ENCODE measurements at regions not wholly inside any gene's neighbourhood (a gene's known extent, or its start where the extent isn't known, plus 50 kb on each side); places are given as distances from the start of the nearest gene placed in this dataset.

DNA sequence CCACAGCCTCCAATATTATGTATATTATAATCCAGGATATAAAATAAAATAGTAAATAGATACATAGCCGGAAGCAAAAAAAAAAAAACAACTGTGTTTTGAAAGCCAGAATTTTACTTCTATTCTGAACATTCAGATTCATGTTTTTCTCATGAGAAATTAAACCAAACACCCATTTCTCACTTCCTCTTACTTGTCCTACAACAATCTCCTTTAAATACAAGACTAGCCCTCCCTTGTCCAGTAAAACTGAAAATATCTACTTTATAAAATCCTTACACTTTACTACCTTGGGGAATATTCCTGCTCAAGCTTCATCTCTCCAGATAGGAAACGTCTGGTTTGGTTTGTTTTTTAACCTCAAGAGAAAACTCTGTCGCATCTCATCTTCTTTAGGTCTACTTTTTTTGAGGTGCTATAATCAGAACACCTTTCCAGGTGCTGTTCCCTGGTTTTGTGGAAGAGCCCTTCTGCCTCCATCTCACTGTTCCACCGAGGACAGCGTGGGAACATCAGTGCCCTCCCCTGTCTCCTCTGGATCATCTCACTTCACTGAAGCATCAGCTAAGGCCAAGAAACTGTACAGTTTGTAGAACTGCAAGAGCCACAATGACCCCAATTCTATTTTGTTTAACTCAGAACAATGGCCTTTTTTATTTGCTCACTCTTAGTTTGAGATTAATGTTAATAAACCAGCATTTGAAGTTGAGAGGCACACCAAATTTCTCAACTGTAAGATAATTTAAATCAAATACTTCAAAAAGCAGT, 82.0 kb upstream of the ARHGAP32 start:
- H2BK120ac ChIP-seq (ENCODE audit: low read depth, low read length): no peak overlapping the region
- H3K18ac ChIP-seq (ENCODE audit: low read length): no peak overlapping the region
- no peak overlapping the region for H3K14ac ChIP-seq (ENCODE audit: low read length)
- no peak overlapping the region for H2BK5ac ChIP-seq (ENCODE audit: low read length)
- no peak overlapping the region for H3K27ac ChIP-seq (replicated peaks; ENCODE audit: low read length)
- no peak overlapping the region for H4K91ac ChIP-seq (ENCODE audit: low read depth, low read length, poor library complexity)
- peaks cover 0 to 19% of the 10 kb centered on the region in 2 donors for H3K36me3 ChIP-seq (replicated peaks in 1 of 2; ENCODE audit: control insufficient read depth in 2 of 2, insufficient read depth in 2 of 2, low read length in 2 of 2)
- H3K23ac ChIP-seq (ENCODE audit: low read depth, low read length, poor library complexity): no peak overlapping the region
- H3K27me3 ChIP-seq (ENCODE audit: control insufficient read depth in 3 of 3, insufficient read depth in 3 of 3, low read depth in 1 of 3, low read length in 3 of 3): no peaks in the 10 kb centered on the region
- no peak overlapping the region for H4K8ac ChIP-seq (ENCODE audit: low read depth, low read length)
- no peak overlapping the region for H2BK15ac ChIP-seq (ENCODE audit: low read length)
- peaks cover 0 to 4% of the 10 kb centered on the region in 2 donors for H3K4me1 ChIP-seq (ENCODE audit: control insufficient read depth in 2 of 2, insufficient read depth in 1 of 2, low read depth in 1 of 2, low read length in 2 of 2)
- no peak for DNase-seq (ENCODE audit: low spot score)
- H2AFZ ChIP-seq (ENCODE audit: low read length): no peak overlapping the region
- no peak overlapping the region for H3K4me3 ChIP-seq (ENCODE audit: low read length in 2 of 2)
- H2BK12ac ChIP-seq (ENCODE audit: low read length): no peak overlapping the region
- no CpG with 5 or more reads among the region's 5 CpGs for WGBS, 2 donors (ENCODE audit: extremely low coverage in 2 of 2, insufficient read length in 2 of 2, insufficient replicate concordance in 1 of 2)
- H3K79me1 ChIP-seq (ENCODE audit: low read depth, low read length): no peaks in the 10 kb centered on the region
- no peak overlapping the region for H2AK5ac ChIP-seq (ENCODE audit: low read depth, low read length)
- no peak overlapping the region for H3K4me2 ChIP-seq (ENCODE audit: insufficient read depth, low read length, poor library complexity, severe bottlenecking)
- H3K9me3 ChIP-seq (replicated peaks in 1 of 2; ENCODE audit: control insufficient read depth in 2 of 2, insufficient read depth in 1 of 2, low read depth in 1 of 2, low read length in 2 of 2): peaks cover 0 to 3% of the 10 kb centered on the region in 2 donors
- H3K9ac ChIP-seq (ENCODE audit: low read depth, low read length, poor library complexity): no peak overlapping the region
- no peak overlapping the region for H3K4ac ChIP-seq (ENCODE audit: low read length)

DNA sequence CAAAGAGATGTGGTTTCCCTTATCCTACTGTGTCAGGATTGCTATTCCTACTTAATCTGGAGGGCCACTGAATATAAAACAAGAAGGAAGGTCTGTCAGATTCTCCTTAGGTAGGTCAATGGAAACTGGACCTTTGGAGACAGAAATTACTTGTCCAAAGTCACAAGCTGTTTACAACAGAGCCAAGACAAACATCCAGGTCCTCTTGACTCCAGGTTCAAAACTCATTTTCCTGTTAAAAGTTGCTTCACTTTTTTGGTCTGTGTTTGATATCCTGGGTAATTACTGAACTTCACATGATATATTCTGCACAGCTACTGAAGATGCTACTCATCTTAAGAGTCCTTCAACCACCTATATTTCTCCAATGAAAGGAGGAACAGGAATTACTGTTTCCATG, 81.2 kb upstream of the ARHGAP32 start:
- no peak overlapping the region for H3K27ac ChIP-seq (replicated peaks; ENCODE audit: low read length)
- H2AFZ ChIP-seq (ENCODE audit: low read length): no peak overlapping the region
- peaks cover 0 to 3% of the 10 kb centered on the region in 2 donors for H3K9me3 ChIP-seq (replicated peaks in 1 of 2; ENCODE audit: control insufficient read depth in 2 of 2, insufficient read depth in 1 of 2, low read depth in 1 of 2, low read length in 2 of 2)
- no peak overlapping the region for H3K4me3 ChIP-seq (ENCODE audit: low read length in 2 of 2)
- no peak overlapping the region for H4K91ac ChIP-seq (ENCODE audit: low read depth, low read length, poor library complexity)
- H2BK15ac ChIP-seq (ENCODE audit: low read length): no peak overlapping the region
- H2BK5ac ChIP-seq (ENCODE audit: low read length): no peak overlapping the region
- no peak overlapping the region for H3K18ac ChIP-seq (ENCODE audit: low read length)
- DNase-seq (ENCODE audit: low spot score): no peak
- no peaks in the 10 kb centered on the region for H3K79me1 ChIP-seq (ENCODE audit: low read depth, low read length)
- no peak overlapping the region for H2BK12ac ChIP-seq (ENCODE audit: low read length)
- H2AK5ac ChIP-seq (ENCODE audit: low read depth, low read length): no peak overlapping the region
- H4K8ac ChIP-seq (ENCODE audit: low read depth, low read length): no peak overlapping the region
- peaks cover 0 to 4% of the 10 kb centered on the region in 2 donors for H3K4me1 ChIP-seq (ENCODE audit: control insufficient read depth in 2 of 2, insufficient read depth in 1 of 2, low read depth in 1 of 2, low read length in 2 of 2)
- no peak overlapping the region for H3K4ac ChIP-seq (ENCODE audit: low read length)
- no peaks in the 10 kb centered on the region for H3K27me3 ChIP-seq (ENCODE audit: control insufficient read depth in 3 of 3, insufficient read depth in 3 of 3, low read depth in 1 of 3, low read length in 3 of 3)
- H2BK120ac ChIP-seq (ENCODE audit: low read depth, low read length): no peak overlapping the region
- no peak overlapping the region for H3K4me2 ChIP-seq (ENCODE audit: insufficient read depth, low read length, poor library complexity, severe bottlenecking)
- peaks cover 0 to 19% of the 10 kb centered on the region in 2 donors for H3K36me3 ChIP-seq (replicated peaks in 1 of 2; ENCODE audit: control insufficient read depth in 2 of 2, insufficient read depth in 2 of 2, low read length in 2 of 2)
- H3K9ac ChIP-seq (ENCODE audit: low read depth, low read length, poor library complexity): no peak overlapping the region
- no peak overlapping the region for H3K14ac ChIP-seq (ENCODE audit: low read length)
- no peak overlapping the region for H3K23ac ChIP-seq (ENCODE audit: low read depth, low read length, poor library complexity)

DNA sequence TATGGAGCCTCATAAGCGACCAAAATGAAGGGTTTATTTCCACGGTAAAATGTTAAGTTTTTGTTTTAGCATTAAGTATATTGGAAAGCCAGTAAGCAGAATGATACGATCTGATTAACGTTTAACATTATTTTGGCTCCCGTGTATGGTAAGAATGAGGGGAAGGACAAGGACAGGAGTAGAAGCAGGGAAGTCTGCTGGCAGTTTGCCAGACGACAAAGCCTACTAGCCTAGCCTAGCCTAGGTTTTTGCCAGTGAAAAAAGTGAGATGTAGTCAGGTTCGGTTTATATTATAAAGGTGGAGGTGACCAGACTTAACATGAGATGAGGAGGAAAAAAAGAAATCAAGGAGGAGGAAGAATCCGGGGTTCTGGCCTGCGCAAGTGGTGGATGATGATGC, 78.9 kb upstream of the ARHGAP32 start:
- DNase-seq (ENCODE audit: low spot score): no peak
- no peaks in the 10 kb centered on the region for H3K79me1 ChIP-seq (ENCODE audit: low read depth, low read length)
- no peak overlapping the region for H2BK12ac ChIP-seq (ENCODE audit: low read length)
- no peak overlapping the region for H4K8ac ChIP-seq (ENCODE audit: low read depth, low read length)
- no peak overlapping the region for H3K4me2 ChIP-seq (ENCODE audit: insufficient read depth, low read length, poor library complexity, severe bottlenecking)
- no peak overlapping the region for H2BK15ac ChIP-seq (ENCODE audit: low read length)
- no peak overlapping the region for H2BK5ac ChIP-seq (ENCODE audit: low read length)
- H3K27ac ChIP-seq (replicated peaks; ENCODE audit: low read length): no peak overlapping the region
- H4K91ac ChIP-seq (ENCODE audit: low read depth, low read length, poor library complexity): no peak overlapping the region
- H3K23ac ChIP-seq (ENCODE audit: low read depth, low read length, poor library complexity): no peak overlapping the region
- peaks cover 0 to 6% of the 10 kb centered on the region in 2 donors for H3K9me3 ChIP-seq (replicated peaks in 1 of 2; ENCODE audit: control insufficient read depth in 2 of 2, insufficient read depth in 1 of 2, low read depth in 1 of 2, low read length in 2 of 2)
- H3K27me3 ChIP-seq (ENCODE audit: control insufficient read depth in 3 of 3, insufficient read depth in 3 of 3, low read depth in 1 of 3, low read length in 3 of 3): no peaks in the 10 kb centered on the region
- no peak overlapping the region for H3K14ac ChIP-seq (ENCODE audit: low read length)
- no peak overlapping the region for H3K9ac ChIP-seq (ENCODE audit: low read depth, low read length, poor library complexity)
- H3K4me3 ChIP-seq (ENCODE audit: low read length in 2 of 2): no peak overlapping the region
- no peak overlapping the region for H2AK5ac ChIP-seq (ENCODE audit: low read depth, low read length)
- no peak overlapping the region for H3K4ac ChIP-seq (ENCODE audit: low read length)
- peaks cover 0 to 30% of the 10 kb centered on the region in 2 donors for H3K36me3 ChIP-seq (replicated peaks in 1 of 2; ENCODE audit: control insufficient read depth in 2 of 2, insufficient read depth in 2 of 2, low read length in 2 of 2)
- no peak overlapping the region for H2BK120ac ChIP-seq (ENCODE audit: low read depth, low read length)
- peaks cover 4 to 11% of the 10 kb centered on the region in 2 donors for H3K4me1 ChIP-seq (ENCODE audit: control insufficient read depth in 2 of 2, insufficient read depth in 1 of 2, low read depth in 1 of 2, low read length in 2 of 2)
- WGBS, 2 donors (ENCODE audit: extremely low coverage in 2 of 2, insufficient read length in 2 of 2, insufficient replicate concordance in 1 of 2): no CpG with 5 or more reads among the region's 9 CpGs
- H2AFZ ChIP-seq (ENCODE audit: low read length): no peak overlapping the region
- no peak overlapping the region for H3K18ac ChIP-seq (ENCODE audit: low read length)

DNA sequence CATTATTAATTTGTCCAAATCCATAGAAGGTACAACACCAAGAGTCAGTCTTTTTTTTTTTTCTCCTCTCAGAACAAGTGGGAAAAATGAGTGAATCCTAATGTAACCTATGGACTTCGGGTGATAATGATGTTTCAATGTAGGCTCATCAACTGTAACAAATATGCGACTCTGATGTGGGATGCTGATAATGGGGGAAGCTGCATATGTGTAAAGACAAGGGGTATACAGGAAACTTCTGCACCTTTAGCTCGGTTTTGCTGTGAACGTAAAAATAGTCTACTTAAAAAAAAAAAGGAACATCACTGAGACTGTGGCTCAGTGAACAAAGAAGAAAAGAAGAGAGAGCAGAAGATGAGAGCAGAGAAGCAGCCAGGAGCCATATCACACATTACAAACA, 78.3 kb upstream of the ARHGAP32 start:
- Histone ChIP-seq H2AFZ (ENCODE audit: low read length) (no peak overlapping the region), H3K27ac (replicated peaks; ENCODE audit: low read length) (no peak overlapping the region), H3K27me3 (ENCODE audit: control insufficient read depth in 3 of 3, insufficient read depth in 3 of 3, low read depth in 1 of 3, low read length in 3 of 3) (no peaks in the 10 kb centered on the region), H3K14ac (ENCODE audit: low read length) (no peak overlapping the region), H3K4me2 (ENCODE audit: insufficient read depth, low read length, poor library complexity, severe bottlenecking) (no peak overlapping the region), H2BK5ac (ENCODE audit: low read length) (no peak overlapping the region), H3K9me3 (replicated peaks in 1 of 2; ENCODE audit: control insufficient read depth in 2 of 2, insufficient read depth in 1 of 2, low read depth in 1 of 2, low read length in 2 of 2) (peaks cover 0 to 6% of the 10 kb centered on the region in 2 donors), H3K9ac (ENCODE audit: low read depth, low read length, poor library complexity) (no peak overlapping the region), H2BK15ac (ENCODE audit: low read length) (no peak overlapping the region), H3K79me1 (ENCODE audit: low read depth, low read length) (no peaks in the 10 kb centered on the region), H3K4ac (ENCODE audit: low read length) (no peak overlapping the region), H4K8ac (ENCODE audit: low read depth, low read length) (no peak overlapping the region), H3K4me3 (ENCODE audit: low read length in 2 of 2) (no peak overlapping the region), H4K91ac (ENCODE audit: low read depth, low read length, poor library complexity) (no peak overlapping the region), H3K36me3 (replicated peaks in 1 of 2; ENCODE audit: control insufficient read depth in 2 of 2, insufficient read depth in 2 of 2, low read length in 2 of 2) (peaks cover 0 to 31% of the 10 kb centered on the region in 2 donors), H2AK5ac (ENCODE audit: low read depth, low read length) (no peak overlapping the region), H3K23ac (ENCODE audit: low read depth, low read length, poor library complexity) (no peak overlapping the region), H2BK120ac (ENCODE audit: low read depth, low read length) (no peak overlapping the region), H3K4me1 (ENCODE audit: control insufficient read depth in 2 of 2, insufficient read depth in 1 of 2, low read depth in 1 of 2, low read length in 2 of 2) (peaks cover 4 to 9% of the 10 kb centered on the region in 2 donors), H3K18ac (ENCODE audit: low read length) (no peak overlapping the region), H2BK12ac (ENCODE audit: low read length) (no peak overlapping the region)
- no peak for DNase-seq (ENCODE audit: low spot score)
- WGBS, 2 donors (ENCODE audit: extremely low coverage in 2 of 2, insufficient read length in 2 of 2, insufficient replicate concordance in 1 of 2): no CpG with 5 or more reads among the region's 4 CpGs
